Neural cell (in vitro differentiated cells): ENCODE measurements at regions not wholly inside any gene's neighbourhood (a gene's known extent, or its start where the extent isn't known, plus 50 kb on each side); places are given as distances from the start of the nearest gene placed in this dataset.

Experiments
- POLR2AphosphoS5 ChIP-seq: IDR thresholded peaks from 2 replicates; pipeline ENCODE4 v1.6.1; 2012
- TF ChIP-seq, protein P1 (sequence below): fragments of 450-650 bp; IDR thresholded peaks from 2 replicates; pipeline ENCODE4 v1.5.1; 2014; ENCODE audit warnings: antibody characterized with exemption, mild to moderate bottlenecking, moderate library complexity; ENCODE audit not compliant: poor library complexity, severe bottlenecking

DNA sequence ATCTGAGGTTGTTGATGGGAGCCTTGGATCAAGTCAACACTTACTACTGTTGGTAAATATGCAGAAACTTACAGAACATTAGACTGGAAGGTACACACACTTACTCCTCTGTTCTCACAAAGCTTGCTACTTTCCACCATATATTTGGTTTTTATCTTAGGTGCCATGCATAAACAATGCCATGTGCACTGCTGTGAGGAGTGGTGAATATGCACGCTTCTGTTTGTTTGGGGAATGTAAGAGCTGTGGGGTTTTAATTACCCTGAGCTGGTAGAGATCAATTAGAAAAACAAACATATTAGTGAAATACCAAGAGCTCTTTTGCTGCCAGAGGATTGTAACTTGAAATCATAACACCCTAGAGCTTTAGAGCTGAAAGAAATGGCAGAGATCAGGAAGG, 79.8 kb upstream of the ARID5B start:
- TF ChIP-seq, protein P1, sequence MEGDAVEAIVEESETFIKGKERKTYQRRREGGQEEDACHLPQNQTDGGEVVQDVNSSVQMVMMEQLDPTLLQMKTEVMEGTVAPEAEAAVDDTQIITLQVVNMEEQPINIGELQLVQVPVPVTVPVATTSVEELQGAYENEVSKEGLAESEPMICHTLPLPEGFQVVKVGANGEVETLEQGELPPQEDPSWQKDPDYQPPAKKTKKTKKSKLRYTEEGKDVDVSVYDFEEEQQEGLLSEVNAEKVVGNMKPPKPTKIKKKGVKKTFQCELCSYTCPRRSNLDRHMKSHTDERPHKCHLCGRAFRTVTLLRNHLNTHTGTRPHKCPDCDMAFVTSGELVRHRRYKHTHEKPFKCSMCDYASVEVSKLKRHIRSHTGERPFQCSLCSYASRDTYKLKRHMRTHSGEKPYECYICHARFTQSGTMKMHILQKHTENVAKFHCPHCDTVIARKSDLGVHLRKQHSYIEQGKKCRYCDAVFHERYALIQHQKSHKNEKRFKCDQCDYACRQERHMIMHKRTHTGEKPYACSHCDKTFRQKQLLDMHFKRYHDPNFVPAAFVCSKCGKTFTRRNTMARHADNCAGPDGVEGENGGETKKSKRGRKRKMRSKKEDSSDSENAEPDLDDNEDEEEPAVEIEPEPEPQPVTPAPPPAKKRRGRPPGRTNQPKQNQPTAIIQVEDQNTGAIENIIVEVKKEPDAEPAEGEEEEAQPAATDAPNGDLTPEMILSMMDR, result no peak
- TF ChIP-seq POLR2AphosphoS5, result no peak
